ENCODE measurements at regions not wholly inside any gene's neighbourhood (a gene's known extent, or its start where the extent isn't known, plus 50 kb on each side); places are given as distances from the start of the nearest gene placed in this dataset.

- Histone ChIP-seq H3K36me3 (no peaks in the 10 kb centered on the region), H3K4me1 (no peaks in the 10 kb centered on the region), H3K9me3 (no peaks in the 10 kb centered on the region), H3K4me3 (no peak overlapping the region), H3K27ac (no peak overlapping the region), H3K27me3 (no peaks in the 10 kb centered on the region)
- no peak for TF ChIP-seq POLR2A (IDR thresholded peaks at IDR 0.05)
- TF ChIP-seq CTCF (IDR thresholded peaks at IDR 0.05) = no peak
- no peak for TF ChIP-seq POLR2AphosphoS5 (IDR thresholded peaks at IDR 0.05; ENCODE audit: insufficient read depth in 1 of 2, low read depth in 1 of 2)
- intact Hi-C loops (cut with DNase I) = no loop called here
- no peak for DNase-seq (ENCODE audit: extremely low spot score in 2 of 2)
Observed at GRCh38 chr10:3009341-3009740, 58.0 kb upstream of the PFKP start.

- TF ChIP-seq POLR2A (IDR thresholded peaks at IDR 0.05) = no peak
- intact Hi-C loops (cut with DNase I) = no loop called here
- Histone ChIP-seq H3K4me3 (no peak overlapping the region), H3K9me3 (no peaks in the 10 kb centered on the region), H3K36me3 (no peaks in the 10 kb centered on the region), H3K27me3 (no peaks in the 10 kb centered on the region), H3K27ac (no peak overlapping the region), H3K4me1 (no peaks in the 10 kb centered on the region)
- DNase-seq (ENCODE audit: extremely low spot score in 2 of 2) = no peak
Observed at GRCh38 chr10:3008518-3009195, 58.7 kb upstream of the PFKP start.

GRCh38 chr10:3006607-3007006, 60.7 kb upstream of the PFKP start:
- no peak for DNase-seq (ENCODE audit: extremely low spot score in 2 of 2)
- H3K27me3 ChIP-seq = no peaks in the 10 kb centered on the region
- intact Hi-C loops (cut with DNase I) = no loop called here
- TF ChIP-seq POLR2A (IDR thresholded peaks at IDR 0.05) = no peak
- no peak for TF ChIP-seq POLR2AphosphoS5 (IDR thresholded peaks at IDR 0.05; ENCODE audit: insufficient read depth in 1 of 2, low read depth in 1 of 2)
- H3K36me3 ChIP-seq = no peaks in the 10 kb centered on the region
- no peaks in the 10 kb centered on the region for H3K9me3 ChIP-seq
- H3K27ac ChIP-seq = no peak overlapping the region
- no peaks in the 10 kb centered on the region for H3K4me1 ChIP-seq
- H3K4me3 ChIP-seq = no peak overlapping the region

GRCh38 chr10:3006093-3006492, 61.3 kb upstream of the PFKP start:
- TF ChIP-seq POLR2AphosphoS5 (IDR thresholded peaks at IDR 0.05; ENCODE audit: insufficient read depth in 1 of 2, low read depth in 1 of 2) = no peak
- TF ChIP-seq CTCF (IDR thresholded peaks at IDR 0.05) = no peak
- TF ChIP-seq POLR2A (IDR thresholded peaks at IDR 0.05) = no peak
- no peak for DNase-seq (ENCODE audit: extremely low spot score in 2 of 2)
- H3K36me3 ChIP-seq = no peaks in the 10 kb centered on the region
- no peak overlapping the region for H3K4me3 ChIP-seq
- no peaks in the 10 kb centered on the region for H3K27me3 ChIP-seq
- H3K27ac ChIP-seq = no peak overlapping the region
- no peaks in the 10 kb centered on the region for H3K4me1 ChIP-seq
- no peaks in the 10 kb centered on the region for H3K9me3 ChIP-seq
- intact Hi-C loops (cut with DNase I) = no loop called here

GRCh38 chr10:3002304-3002703, 65.0 kb upstream of the PFKP start:
- no peaks in the 10 kb centered on the region for H3K4me1 ChIP-seq
- no peaks in the 10 kb centered on the region for H3K27me3 ChIP-seq
- intact Hi-C loops (cut with DNase I) = no loop called here
- DNase-seq (ENCODE audit: extremely low spot score in 2 of 2) = no peak
- no peak overlapping the region for H3K4me3 ChIP-seq
- H3K36me3 ChIP-seq = no peaks in the 10 kb centered on the region
- no peak overlapping the region for H3K27ac ChIP-seq
- no peaks in the 10 kb centered on the region for H3K9me3 ChIP-seq
- TF ChIP-seq CTCF (IDR thresholded peaks at IDR 0.05) = no peak
- no peak for TF ChIP-seq POLR2AphosphoS5 (IDR thresholded peaks at IDR 0.05; ENCODE audit: insufficient read depth in 1 of 2, low read depth in 1 of 2)
- TF ChIP-seq POLR2A (IDR thresholded peaks at IDR 0.05) = no peak

- no peak for TF ChIP-seq CTCF (IDR thresholded peaks at IDR 0.05)
- no peak for TF ChIP-seq POLR2AphosphoS5 (IDR thresholded peaks at IDR 0.05; ENCODE audit: insufficient read depth in 1 of 2, low read depth in 1 of 2)
- no peak for TF ChIP-seq POLR2A (IDR thresholded peaks at IDR 0.05)
- Histone ChIP-seq H3K9me3 (no peaks in the 10 kb centered on the region), H3K4me3 (no peak overlapping the region), H3K4me1 (no peaks in the 10 kb centered on the region), H3K36me3 (no peaks in the 10 kb centered on the region), H3K27ac (no peak overlapping the region), H3K27me3 (no peaks in the 10 kb centered on the region)
- intact Hi-C loops (cut with DNase I) = no loop called here
- DNase-seq (ENCODE audit: extremely low spot score in 2 of 2) = no peak
Observed at GRCh38 chr10:3000048-3000447, 67.3 kb upstream of the PFKP start.
